ENCODE measurements at regions not wholly inside any gene's neighbourhood (a gene's known extent, or its start where the extent isn't known, plus 50 kb on each side); places are given as distances from the start of the nearest gene placed in this dataset.

DNA sequence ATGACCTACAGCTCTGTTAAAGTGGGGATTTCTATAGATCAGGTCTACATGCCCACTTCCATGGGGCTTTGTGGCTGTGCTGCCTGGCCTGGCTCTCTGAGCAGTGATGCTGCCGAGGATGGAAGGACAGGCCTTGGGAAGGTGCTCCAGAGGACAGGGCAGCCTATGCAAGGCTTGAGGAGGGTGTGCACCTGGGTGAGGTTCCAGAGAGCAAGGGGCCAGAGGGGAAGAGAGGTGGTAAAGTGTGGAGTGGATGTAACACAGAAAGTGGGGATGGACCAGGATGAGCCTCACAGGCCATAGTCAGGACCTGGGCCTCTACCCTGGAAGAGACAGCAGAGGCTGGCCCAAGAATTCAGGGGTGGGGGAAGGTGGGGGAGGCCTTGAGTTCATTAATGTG is 826.4 kb downstream of the DCDC2C start:
- TF ChIP-seq, protein P1, sequence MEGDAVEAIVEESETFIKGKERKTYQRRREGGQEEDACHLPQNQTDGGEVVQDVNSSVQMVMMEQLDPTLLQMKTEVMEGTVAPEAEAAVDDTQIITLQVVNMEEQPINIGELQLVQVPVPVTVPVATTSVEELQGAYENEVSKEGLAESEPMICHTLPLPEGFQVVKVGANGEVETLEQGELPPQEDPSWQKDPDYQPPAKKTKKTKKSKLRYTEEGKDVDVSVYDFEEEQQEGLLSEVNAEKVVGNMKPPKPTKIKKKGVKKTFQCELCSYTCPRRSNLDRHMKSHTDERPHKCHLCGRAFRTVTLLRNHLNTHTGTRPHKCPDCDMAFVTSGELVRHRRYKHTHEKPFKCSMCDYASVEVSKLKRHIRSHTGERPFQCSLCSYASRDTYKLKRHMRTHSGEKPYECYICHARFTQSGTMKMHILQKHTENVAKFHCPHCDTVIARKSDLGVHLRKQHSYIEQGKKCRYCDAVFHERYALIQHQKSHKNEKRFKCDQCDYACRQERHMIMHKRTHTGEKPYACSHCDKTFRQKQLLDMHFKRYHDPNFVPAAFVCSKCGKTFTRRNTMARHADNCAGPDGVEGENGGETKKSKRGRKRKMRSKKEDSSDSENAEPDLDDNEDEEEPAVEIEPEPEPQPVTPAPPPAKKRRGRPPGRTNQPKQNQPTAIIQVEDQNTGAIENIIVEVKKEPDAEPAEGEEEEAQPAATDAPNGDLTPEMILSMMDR (IDR thresholded peaks at IDR 0.05), result no peak
- TF ChIP-seq POLR2A (IDR thresholded peaks at IDR 0.05), result no peak

All from lower leg skin (tissue), 3 donors.